ENCODE measurements at regions not wholly inside any gene's neighbourhood (a gene's known extent, or its start where the extent isn't known, plus 50 kb on each side); places are given as distances from the start of the nearest gene placed in this dataset.
"Not testable (repeated sequence)": the region's sequence is repeated elsewhere in the genome, so short reads cannot be mapped to it uniquely, and the experiment has no call there.

DNA sequence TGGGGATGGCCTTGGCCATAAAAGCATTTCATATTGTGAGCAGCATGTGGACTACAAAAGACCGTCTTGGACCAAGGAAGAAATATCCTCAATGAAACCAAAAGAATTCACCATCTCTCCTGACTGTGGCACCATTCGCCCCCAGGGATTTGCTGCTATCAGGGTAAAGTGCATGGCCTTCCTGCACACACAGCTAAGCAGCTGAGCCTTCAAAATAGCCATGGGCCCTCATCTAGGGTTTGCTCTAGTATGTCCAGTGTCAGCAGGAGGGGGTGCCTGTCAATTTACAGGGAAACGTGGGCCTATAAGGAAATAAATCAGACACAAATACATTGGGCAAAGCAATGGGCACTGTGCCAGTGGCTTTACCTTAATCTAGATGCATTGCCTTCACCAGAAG, 296.6 kb upstream of the NBPF12 start:
- not testable (repeated sequence) for DNase-seq (ENCODE audit: low read depth)

DNA sequence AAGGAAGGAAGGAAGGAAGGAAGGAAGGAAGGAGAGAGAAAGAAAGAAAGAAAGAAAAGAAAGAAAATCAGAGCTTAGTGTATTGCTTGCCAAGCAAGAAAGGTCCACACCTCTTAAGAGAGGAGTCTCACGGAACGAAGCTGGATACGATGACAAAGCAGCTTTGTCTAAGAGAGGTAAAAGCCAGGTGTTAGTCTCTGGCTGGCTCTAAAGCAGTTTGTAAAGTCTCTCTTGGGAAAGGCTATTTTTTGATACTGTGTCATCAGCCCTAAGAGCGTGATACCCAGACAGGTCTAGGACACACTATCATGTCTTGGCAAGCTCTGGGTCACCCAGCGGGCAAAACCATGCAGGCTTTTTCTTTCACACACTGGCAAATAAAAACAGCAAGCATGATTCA, 297.5 kb upstream of the NBPF12 start:
- DNase-seq (ENCODE audit: low read depth), result not testable (repeated sequence)

DNA sequence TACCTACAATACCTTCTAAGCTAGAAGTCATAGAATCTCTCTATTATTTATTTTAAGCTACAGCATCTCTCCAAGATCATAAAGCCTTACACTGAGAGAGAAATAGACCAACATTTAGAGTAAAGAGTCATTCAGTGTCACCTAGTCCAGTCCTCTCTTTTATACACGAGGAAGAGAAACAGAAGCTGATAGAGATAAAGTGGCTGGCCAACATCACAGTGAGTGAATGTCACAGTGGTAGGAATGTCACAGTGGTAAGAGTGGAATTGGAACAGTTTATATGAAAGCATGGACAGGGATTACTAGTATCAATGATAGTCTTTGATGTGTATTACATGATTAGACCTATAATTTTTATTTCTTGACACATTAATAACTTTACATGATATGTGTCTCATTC, 307.8 kb upstream of the NBPF12 start:
- DNase-seq (ENCODE audit: low read depth), result not testable (repeated sequence)

DNA sequence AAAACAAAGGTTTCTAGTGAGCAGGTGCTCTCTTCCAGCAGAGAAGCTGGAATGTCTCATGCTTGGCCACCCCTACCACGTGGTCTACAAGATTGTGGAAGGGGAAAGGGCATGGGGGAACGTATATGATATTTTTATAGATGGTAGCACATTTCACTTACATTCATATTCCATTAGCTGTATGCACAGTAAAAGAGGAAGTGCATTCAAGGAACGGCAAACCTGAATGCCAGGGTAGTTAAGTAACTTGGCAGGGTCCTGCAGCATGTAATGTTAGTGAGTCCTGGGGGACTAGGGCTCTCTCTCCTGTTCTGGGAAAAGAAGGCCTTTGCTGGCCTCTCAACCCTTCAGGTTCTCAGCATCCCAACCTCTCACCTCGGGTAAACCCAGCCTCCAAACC, 319.5 kb upstream of the NBPF12 start:
- DNase-seq (ENCODE audit: low read depth), result not testable (repeated sequence)

DNA sequence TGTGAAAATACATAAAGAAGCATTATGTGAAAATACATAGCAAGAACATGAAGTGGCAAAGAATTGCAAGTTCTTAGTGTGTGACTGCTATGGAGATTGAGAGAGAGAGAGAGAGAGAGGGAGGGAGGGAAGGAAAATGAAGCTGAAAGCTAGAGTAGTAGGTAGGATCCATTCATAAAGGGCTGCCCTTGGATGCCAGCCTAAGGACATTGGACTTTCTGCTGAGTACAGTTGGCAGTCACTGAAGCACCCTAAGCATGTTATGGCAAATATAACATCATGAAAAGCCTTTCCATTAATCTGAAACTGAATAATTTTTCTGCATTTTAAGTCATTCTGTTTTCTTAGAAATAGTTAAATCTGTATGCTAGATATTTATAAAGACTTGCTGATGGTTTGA, 333.4 kb upstream of the NBPF12 start:
- not testable (repeated sequence) for DNase-seq (ENCODE audit: low read depth)

DNA sequence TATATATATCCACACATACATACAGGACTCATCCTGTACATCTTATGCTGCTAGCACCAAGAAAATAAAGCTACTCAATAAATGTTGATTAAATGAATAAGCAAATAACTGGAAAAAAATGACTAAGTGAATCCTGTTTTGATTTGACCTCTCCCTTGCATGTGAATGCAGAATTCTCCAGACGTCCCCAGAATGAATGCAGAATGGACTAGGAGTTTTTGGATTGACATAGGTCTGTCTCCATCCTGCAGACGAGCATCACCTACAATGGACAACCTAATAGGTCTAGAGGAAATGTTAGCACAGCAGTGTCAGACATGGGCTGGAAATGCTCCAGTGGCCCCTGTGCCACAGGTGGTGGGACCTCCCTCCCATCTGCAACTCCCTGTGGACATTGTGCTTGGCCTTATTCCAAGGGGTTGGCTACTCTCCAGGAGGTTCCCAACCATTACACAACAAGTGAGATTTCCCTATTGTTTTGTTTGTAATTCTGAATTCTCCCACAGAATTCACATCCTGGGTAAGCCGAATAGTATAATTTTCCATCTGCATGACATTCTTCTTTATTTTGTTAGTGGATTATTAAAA, 337.3 kb upstream of the NBPF12 start:
- not testable (repeated sequence) for DNase-seq (ENCODE audit: low read depth)

DNA sequence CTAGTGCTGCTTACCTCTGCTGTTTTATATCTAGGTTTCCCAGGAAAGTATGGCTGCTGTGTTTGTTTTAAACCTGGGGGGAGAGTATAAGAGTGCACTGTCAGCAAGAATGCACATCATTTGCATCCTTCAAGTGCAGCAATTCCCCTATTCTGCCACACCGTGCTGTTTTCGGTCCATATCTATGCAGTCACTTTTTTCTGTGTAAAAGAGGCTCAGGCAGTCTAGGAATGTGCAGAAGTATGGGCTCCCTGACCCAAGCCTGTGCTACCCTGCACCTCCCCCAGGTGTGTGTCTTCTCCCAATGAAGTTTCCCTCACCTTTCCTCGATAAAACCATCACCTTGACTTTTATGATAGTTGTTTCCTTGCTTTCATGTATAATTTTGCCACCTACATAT, 338.2 kb upstream of the NBPF12 start:
- not testable (repeated sequence) for DNase-seq (ENCODE audit: low read depth)

DNA sequence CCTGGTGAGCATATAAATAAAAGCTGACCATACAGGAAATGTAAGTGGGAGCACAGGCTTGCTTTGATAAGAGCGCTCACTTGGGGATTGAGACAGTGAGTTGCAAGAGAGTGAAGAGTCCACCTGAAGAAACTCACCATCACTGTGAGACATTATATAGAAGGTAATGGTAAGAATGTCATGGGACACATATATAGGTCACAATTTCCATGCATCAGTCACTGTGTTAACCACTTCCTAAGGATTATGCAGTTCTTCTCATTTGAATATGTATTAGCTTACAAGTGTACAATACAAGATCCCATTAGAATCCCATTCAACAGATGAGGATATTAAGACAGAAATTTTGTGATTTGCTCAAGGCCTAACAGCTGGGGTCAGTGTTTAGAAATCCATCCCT, 352.4 kb upstream of the NOTCH2NLA start:
- DNase-seq (ENCODE audit: low read depth), result not testable (repeated sequence)

DNA sequence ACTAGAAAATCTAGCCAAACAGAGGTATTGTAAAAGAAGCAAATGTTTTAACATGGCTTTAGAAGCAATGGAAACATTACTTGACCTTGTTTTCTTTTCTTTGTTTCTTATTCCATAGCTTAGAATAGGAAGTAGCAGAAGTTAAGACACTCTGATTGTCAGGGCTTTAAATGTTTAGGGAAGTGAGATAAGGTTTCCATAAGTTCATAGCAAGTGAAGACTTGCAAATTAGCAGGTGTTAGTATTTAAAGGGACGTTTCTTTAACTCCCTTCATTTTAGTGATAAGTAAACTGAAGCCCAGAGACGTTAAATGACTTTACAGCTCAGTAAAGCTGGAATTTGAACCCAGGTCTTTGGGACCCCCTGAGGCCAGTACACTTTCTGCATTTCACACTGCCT, 338.7 kb upstream of the NOTCH2NLA start:
- DNase-seq (ENCODE audit: low read depth), result not testable (repeated sequence)

DNA sequence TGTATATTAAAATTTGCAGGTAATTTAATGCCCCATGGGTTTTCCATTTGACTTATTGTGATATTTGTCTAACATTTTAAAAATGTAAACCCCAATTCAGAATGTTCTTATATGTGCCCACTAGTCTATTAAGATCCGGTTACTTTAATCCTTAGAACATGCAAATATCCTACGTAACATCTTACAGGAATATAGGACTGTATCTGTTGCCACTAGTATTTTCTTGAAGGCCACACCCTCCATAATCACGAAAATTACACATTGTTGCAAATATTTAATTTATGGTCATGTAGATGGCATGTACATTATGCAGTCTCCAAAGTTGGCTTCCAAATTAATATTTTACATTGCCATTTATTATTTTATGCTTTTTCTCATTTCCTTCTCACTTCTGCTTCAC, 329.2 kb upstream of the NOTCH2NLA start:
- DNase-seq (ENCODE audit: low read depth), result not testable (repeated sequence)

DNA sequence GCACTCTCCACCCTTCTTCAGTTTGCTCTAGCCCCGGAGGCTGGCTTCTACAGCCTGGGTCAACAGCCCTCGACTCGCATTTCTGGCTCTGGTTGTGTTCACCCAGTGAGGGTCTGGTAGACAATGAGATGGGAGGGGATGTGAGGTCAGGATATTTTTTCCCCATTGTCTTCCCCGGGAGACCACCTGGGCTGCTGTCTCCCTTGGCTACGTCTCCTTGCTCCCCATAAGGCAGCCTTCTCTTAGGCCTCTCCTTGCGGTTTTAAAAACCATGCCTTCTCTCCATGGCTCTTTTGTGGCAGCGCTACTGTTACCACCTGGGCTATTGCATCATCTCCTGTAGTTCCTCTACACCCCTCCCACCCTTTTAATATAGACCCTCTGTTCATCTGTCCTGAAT, 327.6 kb upstream of the NOTCH2NLA start:
- not testable (repeated sequence) for DNase-seq (ENCODE audit: low read depth)

DNA sequence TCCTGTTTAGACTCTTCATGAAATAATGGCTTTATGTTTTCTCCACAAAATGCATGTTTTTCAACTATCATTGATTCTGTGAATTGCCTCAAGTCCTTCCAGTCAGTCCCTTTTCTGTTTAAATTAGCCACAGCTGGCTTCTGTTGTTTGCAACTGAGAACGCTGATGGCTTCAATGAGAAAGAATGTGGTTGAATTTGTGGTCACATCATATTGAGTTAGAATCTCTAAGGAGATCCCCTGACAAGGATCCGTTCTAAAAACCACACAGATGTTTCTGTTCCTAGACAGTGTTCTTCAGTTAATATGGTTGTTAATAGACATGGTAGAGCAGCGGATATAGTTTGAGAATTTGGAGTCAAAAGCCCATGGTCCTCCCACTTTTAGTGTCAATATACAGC, 323.6 kb upstream of the NOTCH2NLA start:
- not testable (repeated sequence) for DNase-seq (ENCODE audit: low read depth)

DNA sequence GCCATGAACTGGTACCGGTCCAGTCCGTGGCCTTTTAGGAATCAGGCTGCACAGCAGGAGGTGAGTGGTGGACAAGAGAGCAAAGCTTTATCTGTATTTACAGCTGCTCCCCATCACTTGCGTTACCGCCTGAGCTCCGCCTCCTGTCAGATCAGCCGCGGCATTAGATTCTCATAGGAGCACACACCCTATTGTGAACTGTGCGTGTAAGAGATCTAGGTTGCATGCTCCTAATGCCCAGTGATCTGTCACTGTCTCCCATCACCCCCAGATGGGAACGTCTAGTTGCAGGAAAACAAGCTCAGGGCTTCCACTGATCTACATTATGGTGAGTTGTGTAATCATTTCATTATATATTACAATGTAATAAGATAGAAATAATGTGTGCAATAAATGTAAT, 319.9 kb upstream of the NOTCH2NLA start:
- not testable (repeated sequence) for DNase-seq (ENCODE audit: low read depth)

DNA sequence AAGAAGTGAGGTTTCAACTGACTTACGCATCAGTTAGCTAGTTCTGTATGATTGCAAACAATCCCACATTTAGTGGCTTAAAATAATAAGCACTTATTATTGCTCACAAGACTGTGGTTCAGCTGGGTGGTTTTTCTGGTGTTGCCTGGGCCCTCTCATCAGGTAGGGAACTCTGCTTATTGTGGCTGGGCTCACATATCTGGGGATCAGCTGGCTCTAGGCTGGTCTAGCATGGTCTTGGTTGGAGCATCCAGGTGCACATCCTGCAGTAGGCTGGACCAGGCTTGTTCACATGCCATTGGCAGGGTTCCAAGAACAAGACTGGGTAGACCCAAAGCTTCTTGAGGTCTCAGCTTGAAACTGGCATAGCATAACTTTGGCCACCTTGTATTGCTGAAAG, 317.4 kb upstream of the NOTCH2NLA start:
- not testable (repeated sequence) for DNase-seq (ENCODE audit: low read depth)

DNA sequence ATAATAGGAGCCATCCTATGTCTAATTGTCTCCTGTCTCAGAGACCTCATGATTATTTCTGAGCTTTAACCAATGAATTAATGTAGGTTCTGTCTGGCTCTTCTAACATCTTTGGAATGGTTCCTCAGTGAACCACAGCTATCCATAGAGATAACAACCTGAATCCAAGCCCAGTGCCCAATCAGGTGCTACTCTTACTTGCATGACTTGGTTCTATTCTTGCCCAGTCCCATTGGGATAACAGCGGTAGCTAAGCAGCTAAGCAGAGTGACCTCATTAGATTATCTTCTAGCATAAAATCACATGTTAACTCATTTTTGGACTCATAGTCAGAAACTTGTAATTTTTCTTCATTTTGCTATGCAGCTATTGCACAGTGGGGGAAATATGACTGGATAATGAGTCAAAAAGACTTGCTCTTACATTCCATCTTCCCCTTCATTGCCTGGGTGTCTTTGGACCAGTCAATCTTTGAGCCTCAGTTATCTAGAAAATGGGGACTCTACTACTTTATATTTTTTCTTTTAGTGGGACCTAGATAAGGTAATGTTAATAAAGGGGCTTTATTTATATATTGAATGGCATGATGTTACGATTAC, 309.1 kb upstream of the NOTCH2NLA start:
- not testable (repeated sequence) for DNase-seq (ENCODE audit: low read depth)

DNA sequence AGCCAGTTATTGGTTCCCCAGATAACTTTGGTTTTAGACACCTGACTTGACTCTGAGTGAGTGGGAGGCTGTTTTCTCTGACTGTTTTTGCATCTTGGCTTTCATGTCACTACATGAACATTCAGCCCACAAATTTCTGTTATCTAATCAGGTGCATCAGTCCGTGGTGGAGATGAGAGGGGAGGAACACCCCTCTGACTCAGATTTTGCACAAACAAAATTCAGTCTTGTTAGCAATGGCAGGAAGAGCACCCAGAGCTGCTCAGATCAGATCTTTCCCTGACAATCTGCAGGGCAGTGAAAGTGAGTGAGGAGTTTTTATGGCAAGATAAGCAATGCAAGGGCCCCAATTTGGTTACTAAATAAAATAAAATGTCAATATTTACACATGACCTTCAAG, 307.2 kb upstream of the NOTCH2NLA start:
- DNase-seq (ENCODE audit: low read depth), result not testable (repeated sequence)

DNA sequence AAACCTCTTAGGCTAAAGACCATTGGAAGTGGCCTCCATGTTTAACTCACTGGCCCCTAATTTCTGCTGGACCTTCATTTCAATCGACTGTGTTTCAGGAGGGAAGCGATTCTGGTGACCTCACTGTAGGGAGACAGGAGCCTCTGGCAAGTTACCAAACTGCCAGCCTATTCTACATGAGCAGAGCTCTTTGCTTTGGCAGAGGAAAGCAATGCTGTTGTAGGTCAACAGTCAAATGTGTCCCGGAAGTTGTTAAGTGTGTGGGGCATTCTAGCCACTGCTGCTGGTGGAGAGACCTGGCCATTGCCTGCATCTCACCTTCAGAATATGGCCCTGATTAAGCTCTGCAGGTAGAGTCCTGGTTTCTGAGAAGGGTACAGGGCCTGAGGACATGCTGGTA, 306.8 kb upstream of the NOTCH2NLA start:
- DNase-seq (ENCODE audit: low read depth), result not testable (repeated sequence)

DNA sequence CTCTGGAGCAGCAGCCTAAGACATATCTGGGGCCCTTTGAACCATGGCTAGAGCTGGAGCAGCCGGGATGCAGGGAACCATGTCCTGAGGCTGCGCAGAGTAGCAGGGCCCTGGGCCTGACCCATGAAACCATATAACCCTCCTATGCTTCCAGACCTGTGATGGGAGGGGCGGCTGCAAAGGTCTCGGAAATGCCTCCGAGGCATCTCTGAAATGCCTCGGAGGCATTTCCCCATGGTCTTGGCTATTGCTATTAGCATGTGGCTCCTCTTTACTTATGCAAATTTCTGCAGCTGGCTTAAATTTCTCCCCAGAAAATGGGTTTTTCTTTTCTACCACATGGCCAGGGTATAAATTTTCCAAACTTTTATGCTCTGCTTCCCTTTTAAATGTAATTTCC, 302.1 kb upstream of the NOTCH2NLA start:
- not testable (repeated sequence) for DNase-seq (ENCODE audit: low read depth)

DNA sequence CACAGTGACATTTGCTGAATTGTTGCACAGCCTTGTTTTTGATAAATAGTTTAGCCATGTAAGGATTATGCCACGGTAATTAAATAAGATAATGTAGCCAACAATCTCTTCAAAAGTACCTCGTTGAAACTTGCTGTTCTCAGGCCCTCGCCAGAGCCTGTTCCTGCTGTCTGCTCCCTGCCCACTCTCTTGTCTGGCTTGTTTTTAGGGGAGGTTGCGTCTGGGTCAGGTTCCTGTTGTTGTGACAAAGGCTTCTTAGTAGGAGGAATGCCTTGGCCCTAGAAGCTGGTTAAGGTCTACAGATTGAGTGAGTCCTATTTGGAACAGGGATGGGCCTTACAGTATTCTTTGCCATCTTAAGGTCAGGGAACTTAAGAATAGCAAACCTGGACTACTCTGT, 294.0 kb upstream of the NOTCH2NLA start:
- not testable (repeated sequence) for DNase-seq (ENCODE audit: low read depth)

DNA sequence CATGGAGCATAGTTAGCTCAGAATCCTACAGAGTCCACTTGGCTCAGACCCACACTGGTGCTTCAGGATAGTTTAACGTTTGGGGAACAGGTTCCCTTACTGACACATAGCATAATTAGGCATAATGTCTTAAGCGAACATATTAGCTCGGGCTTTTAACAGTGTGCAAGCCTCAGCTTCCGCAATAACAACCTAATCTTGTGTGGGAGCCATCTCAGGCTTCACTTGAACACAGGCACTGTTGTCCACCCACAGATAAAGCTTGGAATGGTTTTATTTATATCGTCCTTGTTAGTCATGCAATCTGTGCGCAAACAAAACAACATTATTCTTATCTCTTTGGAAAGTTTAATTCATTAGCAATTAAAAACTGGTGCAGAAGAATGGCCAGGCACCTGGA, 293.5 kb upstream of the NOTCH2NLA start:
- not testable (repeated sequence) for DNase-seq (ENCODE audit: low read depth)

DNA sequence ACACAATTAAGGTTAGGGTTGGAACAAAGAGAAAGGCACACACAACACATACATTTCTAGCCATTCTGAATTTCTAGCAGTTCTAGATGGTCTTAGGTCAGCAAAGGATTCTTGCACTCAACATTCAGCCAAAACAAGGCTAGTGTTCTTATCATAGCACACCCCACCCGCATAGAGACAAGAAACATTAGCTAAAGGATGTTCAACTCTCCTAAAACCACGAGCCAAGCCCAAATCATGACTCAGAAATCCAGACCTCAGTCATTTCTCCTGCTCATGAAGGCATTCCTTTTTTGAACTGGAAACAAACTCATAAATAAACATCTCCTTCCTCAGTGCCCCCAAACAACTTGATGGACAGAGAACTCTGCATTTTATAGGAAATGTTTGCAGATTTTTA, 293.0 kb upstream of the NOTCH2NLA start:
- not testable (repeated sequence) for DNase-seq (ENCODE audit: low read depth)

DNA sequence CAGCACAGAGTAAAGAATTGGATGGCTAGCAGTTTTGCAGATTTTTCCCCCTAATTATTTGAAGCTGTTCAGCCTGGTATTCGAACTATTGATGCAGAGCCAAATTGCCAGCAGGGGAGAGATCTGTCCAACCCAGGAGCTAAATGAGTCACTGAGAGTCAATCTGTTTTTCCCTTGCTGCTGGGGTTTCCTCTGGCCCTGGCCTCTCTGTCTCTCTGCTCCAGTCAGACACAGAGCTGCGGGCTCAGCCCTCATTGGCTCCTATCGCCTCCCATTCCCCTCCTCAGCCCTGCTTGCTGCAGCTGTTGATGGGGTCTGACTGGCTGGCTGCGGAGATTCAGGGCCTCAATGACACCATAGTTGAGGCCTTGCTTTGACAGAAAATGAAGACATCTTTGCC, 284.9 kb upstream of the NOTCH2NLA start:
- DNase-seq (ENCODE audit: low read depth), result not testable (repeated sequence)

DNA sequence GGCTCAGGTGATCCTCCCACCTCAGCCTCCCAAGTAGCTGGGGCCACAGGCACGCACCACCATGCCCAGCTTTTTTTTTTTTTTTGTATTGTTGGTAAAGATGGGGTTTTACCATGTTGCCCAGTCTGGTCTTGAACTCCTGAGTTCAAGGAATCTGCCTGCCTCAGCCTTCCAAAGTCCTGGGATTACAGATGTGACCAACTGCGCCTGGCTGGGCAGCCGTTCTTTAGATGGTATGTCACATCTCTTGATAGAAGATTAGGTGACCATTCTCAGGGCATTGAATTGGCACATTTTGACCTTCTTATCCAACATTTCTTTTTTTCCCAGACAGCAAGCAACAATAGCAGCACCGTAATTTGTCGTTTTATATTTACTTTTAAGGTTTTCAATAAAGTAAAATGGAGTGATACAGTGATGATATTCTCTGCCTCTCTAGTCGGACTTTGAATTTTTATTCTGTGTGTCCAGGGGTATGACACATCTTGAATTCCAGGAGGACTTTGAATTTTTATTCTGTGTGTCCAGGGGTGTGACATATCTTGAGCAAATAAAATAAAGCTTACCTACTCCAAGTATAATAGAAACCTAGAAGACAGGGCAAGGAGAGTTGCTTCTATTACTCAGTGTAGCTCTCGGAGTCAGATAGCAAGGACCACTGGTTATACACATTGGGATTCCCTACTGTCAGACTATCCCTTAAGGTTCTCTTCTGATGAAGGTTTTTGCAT, 282.4 kb upstream of the NOTCH2NLA start:
- DNase-seq (ENCODE audit: low read depth), result not testable (repeated sequence)

Data from Daoy (cell line).